GM21515 (cell line): ENCODE measurements at regions not wholly inside any gene's neighbourhood (a gene's known extent, or its start where the extent isn't known, plus 50 kb on each side); places are given as distances from the start of the nearest gene placed in this dataset.
"Not testable (repeated sequence)": the region's sequence is repeated elsewhere in the genome, so short reads cannot be mapped to it uniquely, and the experiment has no call there.

Experiments used
- ATAC-seq: cut with Tn5 transposase; IDR thresholded peaks from one replicate; pipeline ENCODE4 v1.9.1; 2021; ENCODE audit not compliant: unreplicated experiment

DNA sequence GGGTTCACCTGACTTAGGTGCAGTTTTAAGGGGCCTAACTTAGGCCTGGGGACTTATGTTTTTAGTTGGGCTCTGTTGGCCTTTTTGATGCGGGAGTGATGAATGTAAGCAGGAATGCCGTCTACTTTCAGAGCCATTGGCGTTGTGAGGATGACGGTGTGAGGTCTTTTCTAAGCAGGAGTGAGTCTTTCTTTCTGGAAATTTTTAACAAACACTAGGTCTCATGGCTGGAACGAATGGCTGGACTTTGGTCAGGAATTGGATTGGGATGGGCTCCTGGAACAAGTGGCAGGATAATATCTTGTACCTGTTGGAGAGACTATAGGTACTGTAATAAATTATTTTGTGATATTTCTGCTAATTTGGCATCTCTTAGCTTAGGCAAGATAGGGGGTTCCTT is 163.9 kb upstream of the CCZ1B start:
- ATAC-seq, result not testable (repeated sequence)

DNA sequence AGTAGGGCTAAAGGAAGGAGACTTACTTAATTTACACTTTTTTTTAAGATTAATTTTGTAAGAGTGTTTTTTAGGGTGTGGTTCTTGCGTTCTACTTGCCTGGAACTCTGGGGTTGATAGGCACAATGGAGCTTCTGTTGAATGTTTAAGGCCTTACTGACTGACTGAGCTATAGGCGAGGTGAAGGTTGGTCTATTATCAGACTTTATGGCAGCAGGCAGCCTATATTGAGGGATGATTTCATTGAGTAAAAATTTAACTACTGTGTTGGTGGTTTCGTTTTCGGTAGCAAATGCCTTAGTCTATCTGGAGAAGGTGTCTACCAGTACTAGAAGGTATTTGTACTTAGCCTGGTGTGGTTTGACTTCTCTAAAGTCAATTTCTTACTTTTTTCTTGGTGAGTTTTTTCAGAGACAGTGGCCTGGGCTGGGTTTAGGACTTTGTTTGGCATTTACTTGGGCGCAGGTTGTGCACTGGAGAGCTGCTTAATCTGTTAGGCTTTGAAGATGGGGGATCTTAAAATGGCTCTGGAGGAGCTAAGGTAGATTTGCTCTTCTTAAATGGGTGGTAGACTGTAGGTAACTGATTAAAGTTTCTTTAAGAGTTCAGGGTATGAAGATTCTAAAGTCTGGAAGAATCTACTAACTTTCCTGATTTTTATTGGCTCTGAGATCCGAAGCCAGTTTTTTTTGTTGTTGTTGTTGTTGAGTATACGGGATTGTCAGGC is 164.5 kb upstream of the CCZ1B start:
- ATAC-seq, result not testable (repeated sequence)

DNA sequence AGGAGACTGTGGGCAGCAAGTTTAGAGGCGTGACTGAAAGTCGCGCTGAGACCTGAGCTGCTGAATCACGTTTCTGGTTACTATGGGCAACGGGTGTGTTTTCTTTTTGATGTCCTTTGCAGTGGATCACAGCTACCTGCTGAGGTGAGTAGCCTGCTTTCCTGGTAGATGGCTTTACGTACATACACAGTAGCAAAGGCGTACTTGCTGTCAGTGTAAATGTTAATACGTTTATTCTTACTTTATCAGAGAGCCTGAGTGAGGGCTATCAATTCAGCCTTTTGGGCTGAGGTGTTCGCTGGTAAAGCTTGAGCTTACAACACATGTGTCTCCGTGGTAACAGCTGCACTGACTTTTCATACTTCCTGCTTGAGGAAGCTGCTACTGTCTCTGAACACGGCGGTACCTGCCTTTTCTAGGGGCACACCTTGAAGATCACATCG is 165.1 kb upstream of the CCZ1B start:
- not testable (repeated sequence) for ATAC-seq

DNA sequence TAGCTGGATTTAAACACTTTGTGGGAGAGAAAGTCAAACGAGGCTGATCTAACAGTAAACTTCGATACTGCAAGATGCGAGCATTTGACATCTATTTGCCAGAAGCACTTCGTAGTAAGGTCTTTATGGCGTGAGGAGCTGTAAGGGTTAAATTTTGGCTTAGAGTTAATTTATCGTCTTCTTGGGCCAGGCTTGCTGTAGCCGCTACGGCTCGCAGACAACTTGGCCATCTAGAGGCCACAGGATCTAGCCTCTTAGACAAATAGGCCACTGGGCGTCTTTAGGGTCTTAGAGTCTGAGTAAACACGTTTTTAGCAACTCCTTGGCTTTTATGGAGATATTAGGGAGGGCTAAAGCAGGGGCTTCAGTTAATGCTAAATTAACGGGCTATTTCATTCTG is 165.6 kb upstream of the CCZ1B start:
- ATAC-seq, result not testable (repeated sequence)

DNA sequence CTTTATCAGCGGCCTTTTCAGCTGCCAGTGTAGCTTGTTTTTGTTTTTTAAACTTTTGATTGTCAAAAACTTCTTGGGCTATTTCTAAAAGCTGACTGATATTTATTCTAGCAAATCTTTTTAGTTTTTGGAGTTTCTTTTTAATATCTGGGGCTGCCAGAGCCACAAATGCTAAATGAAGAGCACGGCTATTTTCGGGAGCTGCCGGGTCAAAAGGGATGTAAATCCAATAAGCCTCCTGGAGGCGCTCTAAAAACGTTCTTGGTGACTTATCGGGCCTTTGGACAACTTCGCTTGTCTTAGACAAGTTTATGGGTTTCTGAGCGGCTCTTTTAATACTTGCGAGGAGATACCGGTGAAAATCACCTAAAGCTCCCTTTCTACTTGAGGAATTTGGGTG is 166.1 kb upstream of the CCZ1B start:
- ATAC-seq, result not testable (repeated sequence)

DNA sequence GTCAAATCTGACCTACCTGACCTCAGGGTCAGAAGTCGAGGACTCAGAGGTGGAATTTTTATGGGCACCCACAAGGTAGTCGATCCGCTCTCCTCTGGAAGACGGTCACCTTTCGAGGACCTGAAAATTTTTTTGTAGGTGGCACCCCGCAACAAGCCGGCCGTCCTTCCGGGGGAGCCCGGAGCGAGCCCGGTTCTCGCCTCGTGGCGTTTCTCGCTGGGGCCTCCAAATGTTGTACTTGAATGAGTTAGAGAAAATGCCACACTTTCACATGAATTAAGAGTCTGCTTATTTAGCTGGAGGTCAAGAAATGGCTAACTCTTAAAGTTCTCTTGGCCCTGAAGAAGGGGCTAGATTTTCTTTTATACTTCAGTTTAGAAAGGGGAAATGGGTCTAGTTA is 169.0 kb upstream of the CCZ1B start:
- ATAC-seq, result not testable (repeated sequence)

DNA sequence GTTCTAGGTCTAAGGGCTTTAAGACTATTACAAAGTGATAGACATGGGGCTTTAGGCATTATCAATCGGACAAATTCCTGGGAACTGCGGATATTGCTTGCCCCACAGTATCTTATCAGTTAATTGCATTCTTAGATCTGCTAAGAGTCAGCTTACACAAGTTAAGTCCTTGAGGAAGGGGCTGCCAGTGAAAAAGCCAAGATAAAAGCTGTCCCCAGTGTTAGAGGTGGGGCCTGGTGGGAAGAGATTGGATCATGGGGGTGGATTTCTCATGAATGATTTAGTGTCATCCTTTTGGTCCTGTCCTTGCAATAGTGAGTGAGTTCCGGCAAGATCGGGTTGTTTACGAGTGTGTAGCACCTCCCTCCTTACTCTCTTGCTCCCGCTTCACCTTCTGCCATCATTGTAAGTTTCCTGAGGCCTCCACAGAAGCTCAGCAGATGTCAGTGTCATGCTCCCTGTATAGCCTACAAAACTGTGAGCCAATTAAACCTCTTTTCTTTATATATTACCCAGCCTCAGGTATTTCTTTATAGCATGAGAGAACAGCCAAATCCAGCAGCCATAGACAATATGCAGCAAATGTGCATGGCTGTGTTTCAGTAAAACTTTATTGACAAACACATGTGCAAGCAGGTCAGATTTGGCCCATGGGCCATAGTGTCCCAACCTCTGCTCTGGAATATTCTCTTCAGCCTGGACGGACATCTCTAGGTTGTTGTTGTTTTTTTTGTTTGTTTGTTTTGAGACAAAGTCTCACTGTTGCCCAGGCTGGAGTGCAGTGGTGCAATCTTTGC is 169.6 kb upstream of the CCZ1B start:
- ATAC-seq, result not testable (repeated sequence)

DNA sequence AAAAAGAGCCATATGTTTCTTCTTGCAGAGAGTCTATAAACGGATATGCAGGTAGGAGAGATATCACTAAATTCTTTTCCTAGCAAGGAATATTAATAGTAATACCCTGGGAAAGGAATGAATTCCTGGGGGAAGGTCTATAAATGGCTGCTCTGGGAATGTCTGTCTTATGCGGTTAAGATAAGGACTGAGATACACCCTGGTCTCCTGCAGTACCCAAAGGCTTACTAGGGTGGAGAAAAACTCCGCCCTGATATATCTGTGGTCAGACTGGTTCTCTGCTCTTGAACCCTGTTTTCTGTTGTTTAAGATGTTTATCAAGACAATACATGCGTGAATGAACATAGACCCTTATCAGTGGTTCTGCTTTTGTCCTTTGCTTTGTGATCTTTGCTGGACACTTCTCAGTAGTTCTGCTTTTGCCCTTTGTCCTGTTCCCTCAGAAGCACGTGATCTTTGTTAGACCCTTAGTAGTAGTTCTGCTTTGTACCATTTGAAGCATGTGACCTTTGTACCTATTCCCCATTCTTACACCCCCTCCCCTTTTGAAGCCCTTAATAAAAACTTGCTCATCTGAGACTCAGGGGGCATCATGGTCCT is 173.1 kb upstream of the CCZ1B start:
- ATAC-seq, result not testable (repeated sequence)

DNA sequence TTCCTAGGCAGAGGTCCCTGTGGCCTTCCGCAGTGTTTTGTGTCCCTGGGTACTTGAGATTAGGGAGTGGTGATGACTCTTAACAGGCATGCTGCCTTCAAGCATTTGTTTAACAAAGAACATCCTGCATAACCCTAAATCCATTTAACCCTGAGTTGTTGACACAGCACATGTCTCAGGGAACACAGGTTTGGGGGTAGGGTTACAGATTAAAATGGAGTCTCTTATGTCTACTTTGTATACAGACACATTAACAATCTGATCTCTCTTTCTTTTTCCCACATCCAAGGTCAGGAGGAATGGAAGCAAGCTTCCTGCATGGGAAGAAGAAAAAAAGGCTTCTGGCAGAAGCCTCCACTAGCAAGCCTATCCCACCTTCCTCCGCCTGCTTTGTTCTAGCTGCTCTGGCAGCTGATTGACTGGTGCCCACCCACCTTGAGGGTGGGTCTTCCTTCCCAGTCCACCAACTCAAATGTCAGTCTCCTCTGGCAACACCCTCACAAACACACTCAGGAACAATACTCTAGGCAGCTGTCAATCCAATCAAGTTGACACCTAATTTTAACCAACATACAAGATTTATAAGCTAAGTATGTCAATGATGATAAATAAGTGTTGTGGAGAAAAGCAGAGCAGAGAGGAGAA is 176.5 kb upstream of the CCZ1B start:
- ATAC-seq, result no peak

DNA sequence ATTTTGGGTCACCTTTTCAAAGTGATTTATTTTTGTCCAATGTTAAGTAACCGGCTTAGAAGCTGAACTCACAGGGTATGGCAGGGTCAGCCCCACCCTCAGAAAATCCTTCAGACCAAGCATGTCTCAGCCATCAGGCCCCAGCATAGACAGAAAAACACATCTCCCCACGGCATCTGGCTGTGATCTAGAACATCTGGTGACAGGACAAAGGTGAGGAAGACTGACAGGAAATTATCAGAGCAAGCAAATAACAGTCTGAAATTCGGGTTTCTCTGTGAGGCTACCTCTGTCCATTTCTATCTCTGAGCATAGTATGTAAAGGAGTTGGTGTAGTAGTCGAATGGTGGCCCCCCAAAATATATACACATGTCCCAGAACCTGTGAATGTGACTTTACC is 177.0 kb upstream of the C1GALT1 start:
- ATAC-seq, result no peak

DNA sequence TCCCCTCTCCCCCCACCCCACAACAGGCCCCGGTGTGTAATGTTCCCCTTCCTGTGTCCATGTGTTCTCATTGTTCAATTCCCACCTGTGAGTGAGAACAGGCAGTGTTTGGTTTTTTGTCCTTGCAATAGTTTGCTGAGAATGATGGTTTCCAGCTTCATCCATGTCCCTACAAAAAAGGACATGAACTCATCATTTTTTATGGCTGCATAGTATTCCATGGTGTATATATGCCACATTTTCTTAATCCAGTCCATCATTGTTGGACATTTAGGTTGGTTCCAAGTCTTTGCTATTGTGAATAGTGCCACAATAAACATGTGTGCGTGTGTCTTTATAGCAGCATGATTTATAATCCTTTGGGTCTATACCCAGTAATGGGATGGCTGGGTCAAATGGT is 176.4 kb upstream of the C1GALT1 start:
- not testable (repeated sequence) for ATAC-seq

DNA sequence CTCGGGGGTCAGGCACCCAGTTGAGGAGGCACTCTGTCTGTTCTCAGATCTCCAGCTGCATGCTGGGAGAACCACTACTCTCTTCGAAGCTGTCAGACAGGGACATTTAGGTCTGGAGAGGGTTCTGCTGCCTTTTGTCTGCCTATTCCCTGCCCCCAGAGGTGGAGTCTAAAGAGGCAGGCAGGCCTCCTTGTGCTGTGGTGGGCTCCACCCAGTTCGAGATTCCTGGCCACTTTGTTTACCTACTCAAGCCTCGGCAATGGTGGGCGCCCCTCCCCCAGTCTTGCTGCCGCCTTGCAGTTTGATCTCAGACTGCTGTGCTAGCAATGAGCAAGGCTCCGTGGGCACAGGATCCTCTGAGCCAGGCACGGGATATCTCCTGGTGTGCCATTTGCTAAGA is 171.1 kb upstream of the C1GALT1 start:
- not testable (repeated sequence) for ATAC-seq

DNA sequence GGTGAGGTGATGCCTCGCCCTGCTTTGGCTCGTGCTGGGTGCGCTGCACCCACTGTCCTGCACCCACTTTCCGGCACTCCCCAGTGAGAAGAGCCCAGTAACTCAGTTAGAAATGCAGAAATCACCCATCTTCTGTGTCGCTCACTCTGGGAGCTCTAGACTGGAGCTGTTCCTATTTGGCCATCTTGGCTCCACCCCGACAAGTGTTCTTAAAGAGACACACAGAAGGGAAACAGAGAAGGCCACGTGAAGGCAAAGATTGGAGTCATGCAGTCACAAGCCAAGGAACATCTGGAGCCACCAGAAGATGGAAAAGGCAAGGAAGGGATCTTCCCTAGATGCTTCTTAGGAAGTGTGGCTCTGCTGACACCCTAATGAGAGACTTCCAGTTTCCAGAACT is 170.6 kb upstream of the C1GALT1 start:
- not testable (repeated sequence) for ATAC-seq

DNA sequence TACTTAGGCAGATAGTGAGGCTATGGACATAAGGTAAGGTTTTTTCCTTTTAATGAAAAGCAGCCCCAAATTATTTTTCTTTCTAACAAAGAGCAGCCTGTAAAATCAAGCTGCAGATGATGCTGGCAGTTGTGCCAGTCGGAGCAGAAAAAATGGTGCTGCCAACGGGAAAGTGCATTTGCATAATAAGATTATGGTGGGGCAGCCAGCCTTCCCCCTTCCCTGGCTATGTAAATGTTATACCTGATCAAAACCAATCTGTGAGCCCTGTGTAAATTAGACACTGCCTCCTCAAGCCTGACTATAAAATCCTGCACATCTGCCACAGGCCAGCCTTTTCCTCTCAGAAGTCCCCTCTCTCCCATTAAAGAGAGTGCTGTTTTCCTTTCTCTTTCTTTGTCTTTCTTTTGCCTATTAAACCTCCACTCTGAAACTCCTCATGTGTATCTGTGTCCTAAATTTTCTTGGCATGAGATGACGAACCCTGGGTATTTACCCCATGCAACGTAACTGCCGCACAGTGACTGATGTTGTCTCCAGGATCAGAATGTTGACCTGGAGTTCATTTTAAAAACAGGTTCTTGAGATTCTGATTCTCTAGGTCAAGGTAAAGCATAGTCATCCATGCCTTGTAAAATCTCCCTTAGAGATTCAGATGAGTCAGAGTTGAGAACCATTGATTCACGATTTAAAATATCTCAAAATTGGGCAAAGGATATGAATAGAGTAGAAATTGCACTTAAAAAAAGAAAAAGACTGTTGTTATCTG is 167.3 kb upstream of the C1GALT1 start:
- ATAC-seq, result no peak

DNA sequence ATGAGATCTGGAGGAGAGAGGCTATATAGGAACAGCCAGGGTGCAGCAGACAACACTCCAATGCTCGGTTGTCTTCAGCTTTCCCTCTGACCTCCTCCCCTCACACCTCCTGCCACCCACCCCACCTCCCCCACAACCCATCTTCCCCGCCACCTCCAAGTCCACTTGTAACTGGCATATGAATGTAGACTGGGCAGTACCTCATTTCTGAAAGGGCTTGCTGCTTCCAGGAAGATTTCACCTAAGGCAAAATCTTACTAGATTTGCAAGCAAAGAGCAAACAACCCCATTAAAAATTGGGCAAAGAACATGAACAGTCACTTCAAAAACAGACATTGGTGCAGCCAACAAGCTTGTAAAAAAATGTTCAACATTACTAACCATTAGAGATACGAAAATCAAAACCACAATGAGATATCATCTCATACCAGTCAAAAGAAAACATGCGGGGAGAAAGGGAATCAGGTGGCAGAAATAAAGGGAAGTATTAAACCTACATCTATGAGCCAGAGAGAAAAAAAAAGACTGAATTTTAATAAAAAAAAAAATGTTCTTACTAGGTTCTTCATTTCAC is 164.6 kb upstream of the C1GALT1 start:
- ATAC-seq, result no peak

DNA sequence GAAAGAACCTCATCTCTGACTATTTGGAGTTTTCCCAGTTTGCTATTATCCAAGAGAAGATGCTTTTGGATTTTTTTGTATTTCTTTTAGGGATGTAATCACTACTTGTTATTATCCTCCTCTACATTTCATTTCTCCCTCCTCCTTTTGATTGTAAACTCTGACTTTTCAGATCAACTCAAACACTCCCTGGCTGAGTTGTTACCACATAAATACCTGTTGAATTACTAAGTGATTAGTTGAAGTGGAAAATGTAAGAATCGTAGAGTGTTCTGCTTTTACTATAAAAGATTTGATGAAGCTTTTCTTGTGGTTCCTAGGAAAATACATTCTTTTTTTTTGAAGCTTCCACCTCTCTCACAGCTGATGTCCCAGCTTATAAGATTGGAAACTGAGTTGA is 164.1 kb upstream of the C1GALT1 start:
- no peak for ATAC-seq

DNA sequence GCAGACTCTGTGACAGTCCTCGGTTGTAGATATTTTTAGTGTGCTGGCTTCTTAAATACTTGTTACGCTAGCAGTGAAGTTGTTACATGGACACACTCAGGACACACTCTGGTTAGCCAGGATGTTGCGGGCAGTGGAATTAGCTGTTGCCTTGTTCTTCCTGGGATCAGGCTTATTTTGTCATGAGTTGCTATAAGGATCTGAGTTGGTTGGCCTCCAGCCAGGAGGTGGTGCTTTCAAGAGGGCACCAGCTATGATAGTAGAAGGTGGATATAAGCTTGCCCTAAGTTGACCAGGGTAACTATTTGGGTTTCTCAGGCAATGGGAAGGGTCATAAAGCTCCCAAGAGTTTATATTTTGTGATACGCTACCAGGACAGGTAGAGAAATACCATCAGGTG is 150.1 kb upstream of the C1GALT1 start:
- no peak for ATAC-seq

DNA sequence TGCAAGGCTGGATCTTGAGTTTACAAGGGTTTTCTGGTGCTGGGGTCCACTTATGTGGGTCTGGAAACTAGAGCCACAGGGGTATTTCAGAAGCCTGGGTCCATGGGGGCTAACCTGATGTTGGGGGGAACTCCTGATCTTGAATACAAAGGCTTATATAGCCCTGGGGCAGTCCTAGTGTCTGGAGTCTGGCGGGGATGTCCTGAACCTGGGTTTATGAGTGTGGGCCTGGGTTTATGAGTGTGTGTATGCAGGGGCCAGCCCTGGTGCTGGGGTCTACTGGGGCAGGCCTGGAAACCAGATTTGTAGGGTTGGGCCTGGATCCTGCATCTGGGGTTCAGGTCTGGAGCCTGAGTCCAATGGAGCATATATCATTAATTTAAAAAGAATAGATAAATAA is 146.5 kb upstream of the C1GALT1 start:
- ATAC-seq, result no peak

DNA sequence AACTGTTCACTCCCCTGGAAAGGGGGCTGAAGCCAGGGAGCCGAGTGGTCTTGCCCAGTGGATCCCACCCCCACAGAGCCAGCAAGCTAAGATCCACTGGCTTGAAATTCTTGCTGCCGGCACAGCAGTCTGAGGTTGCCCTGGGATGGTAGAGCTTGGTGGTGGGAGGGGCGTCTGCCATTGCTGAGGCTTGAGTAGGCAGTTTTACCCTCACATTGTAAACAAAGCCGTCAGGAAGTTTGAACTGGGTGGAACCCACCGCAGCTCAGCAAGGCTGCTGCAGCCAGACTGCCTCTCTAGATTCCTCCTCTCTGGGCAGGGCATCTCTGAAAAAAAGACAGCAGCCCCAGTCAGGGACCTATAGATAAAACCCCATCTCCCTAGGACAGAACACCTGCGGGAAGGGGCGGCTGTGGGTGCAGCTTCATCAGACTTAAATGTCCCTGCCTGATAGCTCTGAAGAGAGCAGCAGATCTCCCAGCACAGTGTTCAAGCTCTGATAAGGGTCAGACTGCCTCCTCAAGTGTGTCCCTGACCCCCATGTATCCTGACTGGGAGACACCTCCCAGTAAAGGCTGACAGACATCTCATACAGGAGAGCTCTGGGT is 140.0 kb upstream of the C1GALT1 start:
- not testable (repeated sequence) for ATAC-seq

DNA sequence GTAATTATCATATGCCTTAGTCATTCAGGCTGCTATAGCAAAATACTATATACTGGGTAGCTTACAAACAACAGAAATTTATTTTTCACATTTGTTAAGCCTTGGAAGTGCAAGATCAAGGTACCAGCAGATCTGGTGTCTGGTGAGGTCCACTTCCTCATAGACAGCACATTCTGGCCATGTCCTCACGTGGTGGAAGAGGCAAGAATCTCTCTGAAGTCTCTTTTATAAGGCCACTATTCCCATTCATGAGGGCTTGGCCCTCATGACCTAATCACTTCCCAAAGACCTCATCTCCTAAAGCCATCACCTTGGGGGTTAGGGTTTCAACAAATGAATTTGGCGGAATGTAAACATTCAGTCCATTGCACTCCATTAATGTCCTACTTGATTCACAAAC is 137.5 kb upstream of the C1GALT1 start:
- ATAC-seq, result no peak
